Cardiac muscle cell (in vitro differentiated cells and primary cell): ENCODE measurements at regions not wholly inside any gene's neighbourhood (a gene's known extent, or its start where the extent isn't known, plus 50 kb on each side); places are given as distances from the start of the nearest gene placed in this dataset.

ENCODE experiments used
- DNase-seq, 2 donors: peaks; one replicate each; pipeline versions ENCODE4 v3.0.0 to v3.0.0-alpha.2; 2010 to 2017; ENCODE audit warnings: low read depth in 1 of 2, low spot score in 1 of 2
- H3K27ac ChIP-seq: fragments of 200-600 bp; sonication (generic); 2 replicates; pipeline ENCODE4 v1.5.1; 2016
- H3K27me3 ChIP-seq: fragments of 200-600 bp; sonication (generic); 2 replicates; pipeline ENCODE4 v1.6.0; 2016; ENCODE audit warnings: control low read depth
- H3K36me3 ChIP-seq: fragments of 200-600 bp; sonication (generic); 2 replicates; pipeline ENCODE4 v1.5.1; 2016; ENCODE audit warnings: control low read depth
- H3K4me1 ChIP-seq: fragments of 200-600 bp; sonication (generic); 2 replicates; pipeline ENCODE4 v1.8.1; 2017; ENCODE audit warnings: low read depth, mild to moderate bottlenecking, mixed run types
- H3K4me3 ChIP-seq: fragments of 200-600 bp; sonication (generic); 2 replicates; pipeline ENCODE4 v1.5.1; 2016; ENCODE audit warnings: mild to moderate bottlenecking
- H3K9me3 ChIP-seq: fragments of 200-600 bp; sonication (generic); 2 replicates; pipeline ENCODE4 v1.5.1; 2017; ENCODE audit warnings: low read depth, mild to moderate bottlenecking, control low read depth
- CTCF ChIP-seq: IDR thresholded peaks from 2 replicates; pipeline ENCODE4 v1.5.1; 2012; ENCODE audit warnings: low read depth, mild to moderate bottlenecking, low read length

GRCh38 chr2:128805918-128806317 is 487.2 kb upstream of the HS6ST1 start:
- H3K4me3 ChIP-seq, result no peak overlapping the region
- no peak for TF ChIP-seq CTCF
- no peaks in the 10 kb centered on the region for H3K9me3 ChIP-seq
- no peak overlapping the region for H3K27ac ChIP-seq
- no peak for DNase-seq
- H3K36me3 ChIP-seq, result no peaks in the 10 kb centered on the region
- no peaks in the 10 kb centered on the region for H3K27me3 ChIP-seq
- H3K4me1 ChIP-seq, result no peaks in the 10 kb centered on the region

GRCh38 chr2:128807317-128807716 is 488.6 kb upstream of the HS6ST1 start:
- Histone ChIP-seq H3K27ac (no peak overlapping the region), H3K27me3 (no peaks in the 10 kb centered on the region), H3K4me1 (no peaks in the 10 kb centered on the region), H3K9me3 (no peaks in the 10 kb centered on the region), H3K4me3 (no peak overlapping the region), H3K36me3 (no peaks in the 10 kb centered on the region)
- TF ChIP-seq CTCF, result no peak
- no peak for DNase-seq

- no peak for TF ChIP-seq CTCF
- no peak overlapping the region for H3K4me3 ChIP-seq
- DNase-seq, result peak in 1 of 2 donors; percentile 79
- no peaks in the 10 kb centered on the region for H3K36me3 ChIP-seq
- no peaks in the 10 kb centered on the region for H3K27me3 ChIP-seq
- H3K4me1 ChIP-seq, result no peaks in the 10 kb centered on the region
- no peak overlapping the region for H3K27ac ChIP-seq
- no peaks in the 10 kb centered on the region for H3K9me3 ChIP-seq
Measured at GRCh38 chr2:128808462-128809258, 490.0 kb upstream of the HS6ST1 start.

GRCh38 chr2:128809259-128809636 is 490.6 kb upstream of the HS6ST1 start:
- no peaks in the 10 kb centered on the region for H3K9me3 ChIP-seq
- no peak overlapping the region for H3K27ac ChIP-seq
- no peak for TF ChIP-seq CTCF
- H3K4me1 ChIP-seq, result no peaks in the 10 kb centered on the region
- no peaks in the 10 kb centered on the region for H3K36me3 ChIP-seq
- H3K27me3 ChIP-seq, result no peaks in the 10 kb centered on the region
- DNase-seq, result peak in 1 of 2 donors; percentile 65
- H3K4me3 ChIP-seq, result no peak overlapping the region

GRCh38 chr2:128809880-128810279 is 491.2 kb upstream of the HS6ST1 start:
- H3K27ac ChIP-seq, result no peak overlapping the region
- H3K36me3 ChIP-seq, result no peaks in the 10 kb centered on the region
- DNase-seq, result no peak

More at GRCh38 chr2:128809880-128810279, 491.2 kb upstream of the HS6ST1 start:
- Histone ChIP-seq H3K4me3 (no peak overlapping the region), H3K27me3 (no peaks in the 10 kb centered on the region), H3K4me1 (no peaks in the 10 kb centered on the region), H3K9me3 (no peaks in the 10 kb centered on the region)
- TF ChIP-seq CTCF, result no peak
